ENCODE measurements at regions not wholly inside any gene's neighbourhood (a gene's known extent, or its start where the extent isn't known, plus 50 kb on each side); places are given as distances from the start of the nearest gene placed in this dataset.

GRCh38 chr7:72465521-72465920 is 53.4 kb upstream of the CALN1 start:
- no peak for TF ChIP-seq CTCF (tag by site-specific recombination; IDR thresholded peaks at IDR 0.05)
- no peak for TF ChIP-seq ZBTB49 (tag by site-specific recombination; IDR thresholded peaks at IDR 0.05; ENCODE audit: low read depth)
- no peak for TF ChIP-seq REST (tag by site-specific recombination; IDR thresholded peaks at IDR 0.05)
- no peak for TF ChIP-seq SP7 (tag by site-specific recombination; IDR thresholded peaks at IDR 0.05)
- TF ChIP-seq ZNF76 (tag by site-specific recombination; IDR thresholded peaks at IDR 0.05; ENCODE audit: borderline replicate concordance, low read depth), result no peak
- no peak for TF ChIP-seq MYNN (tag by site-specific recombination; IDR thresholded peaks at IDR 0.05; ENCODE audit: borderline replicate concordance)
- no peak for TF ChIP-seq ZNF530 (tag by site-specific recombination; IDR thresholded peaks at IDR 0.05; ENCODE audit: low read depth)
- TF ChIP-seq BCL11A (tag by site-specific recombination; IDR thresholded peaks at IDR 0.05; ENCODE audit: low read depth), result no peak
- no peak for TF ChIP-seq ZNF302 (tag by site-specific recombination; IDR thresholded peaks at IDR 0.05; ENCODE audit: low read depth)
- TF ChIP-seq YY1 (tag by site-specific recombination; IDR thresholded peaks at IDR 0.05), result no peak
- no peak for TF ChIP-seq ZNF645 (tag by site-specific recombination; IDR thresholded peaks at IDR 0.05)
- TF ChIP-seq HOXC10 (CRISPR knock-in tag; IDR thresholded peaks at IDR 0.05), result no peak
- TF ChIP-seq ZNF776 (tag by site-specific recombination; IDR thresholded peaks at IDR 0.05; ENCODE audit: borderline replicate concordance), result no peak
- no peak for TF ChIP-seq SCRT2 (tag by site-specific recombination; IDR thresholded peaks at IDR 0.05)

Data from HEK293 (cell line).